22Rv1 (cell line): ENCODE measurements at regions not wholly inside any gene's neighbourhood (a gene's known extent, or its start where the extent isn't known, plus 50 kb on each side); places are given as distances from the start of the nearest gene placed in this dataset.

Source experiments
- H3K27ac ChIP-seq: fragments of 450-650 bp; 2 replicates; pipeline ENCODE4 v1.5.1; 2017
- ZFX ChIP-seq: fragments of 450-650 bp; IDR thresholded peaks from 2 replicates; pipeline ENCODE4 v1.6.1; 2017; ENCODE audit warnings: antibody characterized with exemption, borderline replicate concordance
- TF ChIP-seq, protein P1 (sequence below): fragments of 450-650 bp; IDR thresholded peaks from 2 replicates; pipeline ENCODE4 v1.5.1; 2017; ENCODE audit warnings: mild to moderate bottlenecking

DNA sequence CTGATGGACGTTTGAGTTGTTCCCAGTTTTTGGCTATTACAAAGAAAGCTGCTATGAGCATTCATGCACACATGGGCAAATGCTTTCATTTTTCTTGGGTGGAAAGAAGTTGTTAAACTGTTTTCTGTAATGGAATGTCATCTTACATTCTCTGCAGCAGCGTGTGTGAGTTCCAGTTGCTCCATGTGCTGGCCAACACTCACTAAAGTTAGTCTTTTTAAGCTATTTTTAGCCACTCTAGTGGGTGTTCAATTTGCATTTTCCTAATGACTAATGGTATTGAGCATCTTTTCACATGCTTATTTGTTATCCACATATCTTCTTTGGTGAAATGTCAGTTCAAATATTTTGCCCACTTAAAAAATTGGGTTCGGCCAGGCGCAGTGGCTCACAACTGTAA is 82.8 kb upstream of the COL13A1 start:
- no peak for TF ChIP-seq ZFX
- TF ChIP-seq, protein P1, sequence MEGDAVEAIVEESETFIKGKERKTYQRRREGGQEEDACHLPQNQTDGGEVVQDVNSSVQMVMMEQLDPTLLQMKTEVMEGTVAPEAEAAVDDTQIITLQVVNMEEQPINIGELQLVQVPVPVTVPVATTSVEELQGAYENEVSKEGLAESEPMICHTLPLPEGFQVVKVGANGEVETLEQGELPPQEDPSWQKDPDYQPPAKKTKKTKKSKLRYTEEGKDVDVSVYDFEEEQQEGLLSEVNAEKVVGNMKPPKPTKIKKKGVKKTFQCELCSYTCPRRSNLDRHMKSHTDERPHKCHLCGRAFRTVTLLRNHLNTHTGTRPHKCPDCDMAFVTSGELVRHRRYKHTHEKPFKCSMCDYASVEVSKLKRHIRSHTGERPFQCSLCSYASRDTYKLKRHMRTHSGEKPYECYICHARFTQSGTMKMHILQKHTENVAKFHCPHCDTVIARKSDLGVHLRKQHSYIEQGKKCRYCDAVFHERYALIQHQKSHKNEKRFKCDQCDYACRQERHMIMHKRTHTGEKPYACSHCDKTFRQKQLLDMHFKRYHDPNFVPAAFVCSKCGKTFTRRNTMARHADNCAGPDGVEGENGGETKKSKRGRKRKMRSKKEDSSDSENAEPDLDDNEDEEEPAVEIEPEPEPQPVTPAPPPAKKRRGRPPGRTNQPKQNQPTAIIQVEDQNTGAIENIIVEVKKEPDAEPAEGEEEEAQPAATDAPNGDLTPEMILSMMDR, result no peak
- no peak overlapping the region for H3K27ac ChIP-seq

DNA sequence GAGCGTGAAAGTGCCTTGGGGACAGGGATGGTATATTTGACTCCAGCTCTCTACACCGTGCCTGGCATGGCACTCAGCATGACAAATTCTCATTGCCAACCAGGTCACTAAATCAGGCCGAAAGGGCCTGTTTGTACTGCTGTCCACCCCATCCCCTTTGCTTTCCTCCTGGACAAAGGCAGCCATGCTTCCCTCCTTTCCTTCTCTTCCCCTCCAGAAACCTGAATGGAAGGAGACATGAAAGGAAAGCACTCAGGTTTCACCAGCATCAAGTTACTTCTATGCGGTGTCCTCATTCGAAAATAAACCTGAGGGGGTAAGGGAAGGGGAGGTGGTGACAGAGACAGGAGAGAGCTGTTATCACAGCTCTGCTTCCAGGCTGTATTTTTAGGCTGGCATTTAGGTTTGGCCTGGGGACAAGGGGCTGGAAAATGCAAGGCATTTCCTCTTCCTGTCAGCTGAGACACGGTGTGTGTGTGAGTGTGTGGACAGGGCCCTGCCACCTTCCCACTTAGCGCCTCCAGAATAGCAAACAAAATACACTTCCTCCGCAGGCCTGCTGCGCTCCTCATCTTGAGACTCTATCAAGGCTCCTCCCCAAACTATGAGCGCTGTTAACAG is 79.9 kb upstream of the COL13A1 start:
- TF ChIP-seq, protein P1, result no peak
- TF ChIP-seq ZFX, result no peak
- no peak overlapping the region for H3K27ac ChIP-seq

DNA sequence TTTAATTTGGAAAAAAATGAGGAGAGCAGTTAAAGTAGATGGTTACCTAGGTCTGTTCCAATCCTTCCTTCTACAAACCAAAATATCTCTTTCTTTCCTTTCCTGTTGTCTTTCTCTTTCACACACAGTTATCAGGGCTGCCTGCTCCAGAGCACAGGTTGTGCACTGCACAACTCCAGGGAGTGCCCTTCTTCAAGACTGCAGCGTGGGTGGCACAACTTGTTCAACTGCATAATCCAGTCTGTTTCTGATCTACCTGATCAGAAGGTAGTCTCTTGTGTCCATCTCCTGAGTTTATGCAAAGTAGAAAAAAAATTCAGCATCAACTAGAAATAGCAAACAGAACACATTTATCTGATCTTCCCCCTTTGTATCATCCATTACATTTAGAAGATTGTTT is 78.1 kb upstream of the COL13A1 start:
- TF ChIP-seq, protein P1, result no peak
- no peak for TF ChIP-seq ZFX
- no peak overlapping the region for H3K27ac ChIP-seq

DNA sequence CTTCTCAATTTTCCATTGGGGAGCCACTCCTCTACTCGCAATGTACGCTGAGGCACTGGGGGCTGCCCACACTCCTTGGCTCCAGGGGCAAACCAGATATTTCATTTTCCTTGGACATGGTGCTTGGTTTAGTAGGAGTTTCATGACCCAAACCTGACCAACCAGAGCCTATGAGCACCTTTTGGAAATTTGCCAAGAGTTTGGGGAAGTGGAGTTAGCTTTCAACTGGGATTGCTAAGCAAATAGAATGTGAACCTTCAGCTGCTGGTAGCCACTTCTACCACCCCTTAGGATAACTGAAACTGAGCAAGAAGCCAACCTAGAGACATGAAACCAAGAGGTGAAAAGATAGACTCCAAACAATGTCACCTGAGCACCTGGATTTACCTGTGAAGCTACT is 74.9 kb upstream of the COL13A1 start:
- no peak overlapping the region for H3K27ac ChIP-seq
- no peak for TF ChIP-seq ZFX
- TF ChIP-seq, protein P1, result no peak

DNA sequence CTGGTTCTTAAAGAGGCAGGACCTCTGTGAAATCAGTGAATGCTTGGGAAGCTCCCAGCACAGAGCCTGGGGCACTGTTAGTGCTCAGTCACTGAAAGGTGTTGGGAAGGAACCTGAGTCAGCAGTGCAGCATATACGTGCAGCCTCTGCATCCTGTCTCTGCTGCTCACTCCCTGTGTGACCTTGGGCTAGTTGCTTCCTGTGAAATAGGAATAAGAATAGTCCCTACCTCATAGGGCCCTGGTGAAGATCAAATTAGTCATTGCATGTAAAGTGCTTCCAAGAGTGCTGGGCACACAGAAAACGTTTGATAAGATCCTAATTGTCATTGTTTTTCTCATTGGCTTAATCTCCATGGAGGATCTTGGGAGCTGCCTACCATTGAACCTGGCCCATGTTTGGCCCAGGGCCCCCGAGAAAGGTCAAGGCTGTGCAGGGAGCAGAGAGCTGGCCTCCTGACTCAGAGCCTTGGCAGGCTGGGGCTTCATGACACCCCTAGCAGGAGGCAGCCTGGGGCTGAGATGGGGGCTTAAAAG is 73.3 kb upstream of the COL13A1 start:
- TF ChIP-seq, protein P1, result no peak
- TF ChIP-seq ZFX, result no peak
- H3K27ac ChIP-seq, result no peak overlapping the region

DNA sequence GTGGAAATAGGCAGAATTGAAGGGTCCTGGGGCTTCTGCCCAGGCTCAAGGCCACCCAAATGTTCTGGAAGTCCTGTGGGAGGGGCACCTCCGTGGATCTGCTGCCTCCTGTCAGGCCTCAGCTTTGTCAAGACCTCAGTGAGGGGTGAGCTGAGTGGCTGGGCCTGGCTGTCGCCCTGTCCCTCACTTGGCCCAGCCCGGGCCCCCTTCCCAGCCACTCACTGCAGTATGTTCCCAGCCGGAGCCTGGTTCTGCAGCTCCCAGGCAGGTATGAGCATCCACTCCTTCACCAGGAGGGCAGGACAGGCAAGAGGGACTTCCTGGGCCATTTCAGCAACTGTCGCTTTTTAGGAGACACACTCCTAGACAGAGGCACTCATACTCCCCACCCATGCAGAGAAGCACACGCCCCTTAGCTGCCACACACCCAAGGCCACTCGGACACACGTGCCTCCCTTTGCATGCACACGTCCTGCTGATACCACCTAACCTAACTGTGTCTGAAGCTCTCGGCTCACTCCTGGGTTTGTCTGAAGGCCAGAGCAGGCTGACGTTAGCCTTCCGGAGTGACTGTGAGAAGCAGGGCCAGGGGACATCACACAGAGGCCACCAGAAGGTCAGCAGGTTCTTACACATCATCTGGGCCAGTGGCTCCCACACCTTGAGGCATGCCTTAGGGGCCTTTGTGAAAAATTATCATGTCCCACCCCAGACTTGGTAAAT is 72.2 kb upstream of the COL13A1 start:
- TF ChIP-seq ZFX, result no peak
- TF ChIP-seq, protein P1, result no peak

More for the DNA sequence above, 72.2 kb upstream of the COL13A1 start:
- no peak overlapping the region for H3K27ac ChIP-seq
